Thyroid gland (tissue), 4 donors: ENCODE measurements at regions not wholly inside any gene's neighbourhood (a gene's known extent, or its start where the extent isn't known, plus 50 kb on each side); places are given as distances from the start of the nearest gene placed in this dataset.

Source experiments
- CTCF ChIP-seq, 6 experiments: fragments of 200-600 bp in 3 of 6; fragments of 450-650 bp in 3 of 6; sonication (generic) in 3 of 6; IDR thresholded peaks; one replicate each; pipeline ENCODE4 v1.5.1; 2016 to 2019; ENCODE audit warnings: antibody characterized with exemption in 6 of 6, mild to moderate bottlenecking in 2 of 6, inconsistent platforms in 1 of 6, moderate library complexity in 1 of 6
- POLR2A ChIP-seq, 2 donors: fragments of 450-650 bp; IDR thresholded peaks; one replicate each; pipeline ENCODE4 v1.6.1; 2017; ENCODE audit warnings: antibody characterized with exemption in 2 of 2, mild to moderate bottlenecking in 2 of 2, moderate library complexity in 1 of 2

GRCh38 chr2:217158928-217159327 lies 299.1 kb upstream of the TNP1 start:
- TF ChIP-seq CTCF (IDR thresholded peaks at IDR 0.05) (no peak), POLR2A (IDR thresholded peaks at IDR 0.05) (no peak)
